B cell (primary cell): ENCODE measurements at regions not wholly inside any gene's neighbourhood (a gene's known extent, or its start where the extent isn't known, plus 50 kb on each side); places are given as distances from the start of the nearest gene placed in this dataset.

ENCODE experiments used
- ATAC-seq: fragments of 200-7000 bp; cut with Tn5 transposase; one replicate; pipeline ENCODE4 v1.10.0; 2021; ENCODE audit warnings: low read depth, mild to moderate bottlenecking, moderate number of reproducible peaks, moderate library complexity
- CTCF ChIA-PET: fragments of 350-600 bp; sonication (Branson Sonifier 250); formaldehyde crosslinking; loops from one replicate; lab custom pipeline; 2021; ENCODE audit warnings: antibody characterized with exemption, inconsistent platforms; lab: Charles Lee
- POLR2A ChIA-PET: fragments of 350-600 bp; sonication (Branson Sonifier 250); formaldehyde crosslinking; loops from one replicate; lab custom pipeline; 2021; ENCODE audit warnings: antibody characterized with exemption; lab: Charles Lee
- DNase-seq: peaks from one replicate; pipeline ENCODE4 v3.0.0; 2013
- H2AFZ ChIP-seq: 2 replicates; pipeline ENCODE4 v1.6.1; 2012; ENCODE audit warnings: mild to moderate bottlenecking, low read depth, low read length; ENCODE audit not compliant: insufficient read depth, poor library complexity, severe bottlenecking
- H3K27ac ChIP-seq, 2 donors: 1 replicate in 1 of 2; 2 replicates in 1 of 2; pipeline ENCODE4 v1.5.1; 2012 to 2013; ENCODE audit warnings: low read length in 2 of 2, mild to moderate bottlenecking in 2 of 2, moderate library complexity in 1 of 2
- H3K27me3 ChIP-seq, 4 experiments: fragments of 200-600 bp in 1 of 4; sonication (generic) in 1 of 4; replicated peaks in 1 of 4; 1 replicate in 2 of 4; 2 replicates in 2 of 4; pipeline versions ENCODE4 v1.6.1 to v1.7.0; 2013 to 2016; ENCODE audit warnings: low read length in 3 of 4, mild to moderate bottlenecking in 2 of 4, mixed read lengths in 1 of 4, moderate library complexity in 1 of 4; ENCODE audit not compliant: insufficient read depth in 4 of 4, control insufficient read depth in 3 of 4; ENCODE audit errors: control extremely low read depth in 1 of 4
- H3K36me3 ChIP-seq, 2 experiments: replicated peaks in 1 of 2; 1 replicate in 1 of 2; 2 replicates in 1 of 2; pipeline versions ENCODE4 v1.6.1 to v1.7.1; 2013; ENCODE audit warnings: low read length in 1 of 2; ENCODE audit not compliant: insufficient read depth in 2 of 2, control insufficient read depth in 1 of 2; ENCODE audit errors: control extremely low read depth in 1 of 2, extremely low read depth in 1 of 2
- H3K4me1 ChIP-seq, 2 donors: fragments of 200-600 bp in 1 of 2; sonication (generic) in 1 of 2; 1 replicate in 1 of 2; 2 replicates in 1 of 2; pipeline versions ENCODE4 v1.5.1 to v1.6.1; 2013 to 2017; ENCODE audit warnings: low read length in 2 of 2; ENCODE audit not compliant: control insufficient read depth in 2 of 2, insufficient read depth in 2 of 2
- H3K4me2 ChIP-seq: replicated peaks from 2 replicates; pipeline ENCODE3; 2012; ENCODE audit warnings: mild to moderate bottlenecking, low read depth, low read length; ENCODE audit not compliant: poor library complexity, severe bottlenecking
- H3K4me3 ChIP-seq, 5 experiments: fragments of 200-600 bp in 1 of 5; sonication (generic) in 1 of 5; 1 replicate in 3 of 5; 2 replicates in 2 of 5; pipeline versions ENCODE4 v1.5.1 to v1.7.0; 2011 to 2016; ENCODE audit warnings: low read length in 4 of 5, mild to moderate bottlenecking in 4 of 5, low read depth in 2 of 5, control low read depth in 1 of 5, moderate library complexity in 1 of 5; ENCODE audit not compliant: insufficient read depth in 1 of 5; ENCODE audit errors: control extremely low read depth in 1 of 5, extremely low read depth in 1 of 5
- H3K79me2 ChIP-seq: fragments of 200-600 bp; sonication (generic); one replicate; pipeline ENCODE4 v1.6.0; 2016; ENCODE audit warnings: low read length; ENCODE audit not compliant: control insufficient read depth, insufficient read depth
- H3K9ac ChIP-seq: fragments of 200-600 bp; sonication (generic); 2 replicates; pipeline ENCODE4 v1.6.1; 2017; ENCODE audit warnings: mild to moderate bottlenecking, low read length, moderate library complexity
- H3K9me3 ChIP-seq, 3 donors: one replicate each; pipeline versions ENCODE4 v1.6.1 to v1.7.1; 2013; ENCODE audit warnings: low read length in 2 of 3; ENCODE audit not compliant: control insufficient read depth in 2 of 3, insufficient read depth in 1 of 3; ENCODE audit errors: control extremely low read depth in 1 of 3
- H4K20me1 ChIP-seq: 2 replicates; pipeline ENCODE4 v1.6.0; 2012; ENCODE audit warnings: mild to moderate bottlenecking, low read length; ENCODE audit not compliant: insufficient read depth, control insufficient read depth, poor library complexity, severe bottlenecking
- H3K27ac Mint-ChIP-seq: one replicate; pipeline ENCODE4 v1.8.0; 2021; ENCODE audit warnings: mixed read lengths
- H3K27me3 Mint-ChIP-seq: one replicate; pipeline ENCODE4 v1.8.0; 2021; ENCODE audit warnings: mixed read lengths
- H3K4me1 Mint-ChIP-seq: one replicate; pipeline ENCODE4 v1.8.0; 2021; ENCODE audit warnings: mixed read lengths
- H3K4me3 Mint-ChIP-seq: one replicate; pipeline ENCODE4 v1.8.0; 2021; ENCODE audit warnings: mixed read lengths
- H3K9me3 Mint-ChIP-seq: one replicate; pipeline ENCODE4 v1.8.0; 2022; ENCODE audit warnings: mixed read lengths; ENCODE audit not compliant: insufficient read depth
- CTCF ChIP-seq: fragments of 200-600 bp; IDR thresholded peaks from one replicate; pipeline ENCODE4 v1.8.0; 2022; ENCODE audit warnings: antibody characterized with exemption, mild to moderate bottlenecking
- EZH2 ChIP-seq: IDR thresholded peaks from 2 replicates; pipeline ENCODE4 v1.6.1; 2012; ENCODE audit warnings: borderline replicate concordance, low read depth, mild to moderate bottlenecking, moderate library complexity, low read length; ENCODE audit not compliant: insufficient read depth, poor library complexity, severe bottlenecking
- WGBS: methylation state at CpG from one replicate; pipeline ENCODE4 v1.1.5; 2013; ENCODE audit warnings: missing lambda C conversion rate; ENCODE audit not compliant: insufficient coverage; 5-methylcytosine and 5-hydroxymethylcytosine counted together
- intact Hi-C: fragments of 100-400 bp; cut with micrococcal nuclease; formaldehyde crosslinking; loops from one replicate; pipeline ENCODE4 v1.10.0; 2022

- POLR2A ChIA-PET, result no interaction called here
- Histone ChIP-seq H4K20me1 (no peaks in the 10 kb centered on the region), H3K79me2 (no peaks in the 10 kb centered on the region), H3K4me3 (no peak overlapping the region), H3K4me1 (no peaks in the 10 kb centered on the region), H3K9me3 (no peaks in the 10 kb centered on the region), H3K27me3 (no peaks in the 10 kb centered on the region), H3K27ac (no peak overlapping the region), H3K36me3 (no peaks in the 10 kb centered on the region), H2AFZ (no peak overlapping the region), H3K9ac (no peak overlapping the region), H3K4me2 (no peak overlapping the region)
- ATAC-seq, result no peak
- TF ChIP-seq EZH2 (no peak), CTCF (no peak)
- Mint-ChIP-seq H3K4me3 (no peak overlapping the region), H3K27ac (no peak overlapping the region), H3K27me3 (no peaks in the 10 kb centered on the region), H3K4me1 (no peaks in the 10 kb centered on the region), H3K9me3 (peaks cover 3% of the 10 kb centered on the region)
- intact Hi-C loops, result no loop called here
- CTCF ChIA-PET, result no interaction called here
- no peak for DNase-seq
- WGBS, result no CpG with 5 or more reads among the region's 2 CpGs
Measured at GRCh38 chr5:12477554-12477953, 573.3 kb upstream of the CTNND2 start.

GRCh38 chr5:12467799-12468198, 563.6 kb upstream of the CTNND2 start:
- no peak overlapping the region for H3K4me3 Mint-ChIP-seq
- Histone ChIP-seq H3K27me3 (no peaks in the 10 kb centered on the region), H3K79me2 (no peaks in the 10 kb centered on the region), H3K4me1 (no peaks in the 10 kb centered on the region), H3K4me2 (no peak overlapping the region), H3K27ac (no peak overlapping the region), H4K20me1 (no peaks in the 10 kb centered on the region), H3K9ac (no peak overlapping the region), H3K4me3 (no peak overlapping the region), H3K36me3 (no peaks in the 10 kb centered on the region), H2AFZ (no peak overlapping the region), H3K9me3 (peaks cover 0 to 15% (median 0%) of the 10 kb centered on the region in 3 donors)
- ChIA-PET CTCF (no interaction called here), POLR2A (no interaction called here)
- peaks cover 9% of the 10 kb centered on the region for H3K9me3 Mint-ChIP-seq
- intact Hi-C loops, result no loop called here
- DNase-seq (no peak), ATAC-seq (no peak)
- H3K4me1 Mint-ChIP-seq, result no peaks in the 10 kb centered on the region
- H3K27me3 Mint-ChIP-seq, result no peaks in the 10 kb centered on the region
- 100% methylated on average over 4 of the region's 4 CpGs for WGBS
- TF ChIP-seq CTCF (no peak), EZH2 (no peak)
- no peak overlapping the region for H3K27ac Mint-ChIP-seq
